ENCODE measurements at regions not wholly inside any gene's neighbourhood (a gene's known extent, or its start where the extent isn't known, plus 50 kb on each side); places are given as distances from the start of the nearest gene placed in this dataset.

GRCh38 chr3:165892565-165892964, 55.3 kb upstream of the BCHE start:
- TF ChIP-seq CTCF (IDR thresholded peaks at IDR 0.05) (no peak), EZH2 (IDR thresholded peaks at IDR 0.05) (no peak)
